Activated CD8-positive, alpha-beta memory T cell treated with anti-CD3 and anti-CD28 coated beads, Interleukin-2, amount 50 U/mL, for 1 hour (primary cell): ENCODE measurements at regions not wholly inside any gene's neighbourhood (a gene's known extent, or its start where the extent isn't known, plus 50 kb on each side); places are given as distances from the start of the nearest gene placed in this dataset.
"Not testable (repeated sequence)": the region's sequence is repeated elsewhere in the genome, so short reads cannot be mapped to it uniquely, and the experiment has no call there.

Source experiments
- DNase-seq: peaks from one replicate; pipeline ENCODE4 v3.0.0-alpha.2; 2020; ENCODE audit errors: extremely low read depth

DNA sequence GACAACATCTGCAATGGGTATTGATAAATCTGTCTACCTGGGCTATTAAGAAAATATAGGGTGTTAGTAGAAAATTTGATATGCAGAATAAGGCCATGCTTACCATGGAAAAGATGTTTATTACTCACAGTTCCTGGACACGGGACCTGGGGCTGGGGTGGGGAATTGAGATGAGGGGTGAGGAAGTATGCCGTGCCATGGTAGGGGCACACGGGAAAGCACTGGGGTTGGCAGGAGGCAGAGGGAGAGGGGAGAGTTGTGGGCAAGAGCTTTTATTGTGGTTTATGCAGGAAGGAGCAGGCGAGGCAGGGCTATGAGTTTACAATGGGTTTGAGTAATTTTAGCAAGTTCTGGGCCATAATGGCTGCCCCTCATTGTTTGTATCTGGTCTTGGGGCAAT, 493.8 kb downstream of the SIPA1L2 start:
- no peak for DNase-seq

DNA sequence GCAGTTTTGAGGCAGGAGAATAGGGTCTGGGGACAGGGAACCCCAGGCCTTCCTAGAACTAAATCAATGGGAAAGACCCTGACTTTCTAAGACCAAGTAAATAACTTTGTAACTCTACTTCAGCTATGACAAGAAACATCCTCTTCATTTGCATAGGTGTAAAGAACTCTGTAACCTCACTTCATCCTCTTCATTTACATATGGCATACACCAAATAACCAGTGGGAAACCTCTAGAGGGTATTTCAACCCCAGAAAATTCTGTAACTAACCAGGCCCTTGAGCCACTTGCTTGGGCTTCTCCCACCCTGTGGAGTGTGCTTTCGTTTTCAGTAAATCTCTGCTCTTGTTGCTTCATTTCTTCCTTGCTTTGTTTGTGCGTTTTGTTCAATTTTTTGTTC, 495.6 kb downstream of the SIPA1L2 start:
- DNase-seq: no peak

DNA sequence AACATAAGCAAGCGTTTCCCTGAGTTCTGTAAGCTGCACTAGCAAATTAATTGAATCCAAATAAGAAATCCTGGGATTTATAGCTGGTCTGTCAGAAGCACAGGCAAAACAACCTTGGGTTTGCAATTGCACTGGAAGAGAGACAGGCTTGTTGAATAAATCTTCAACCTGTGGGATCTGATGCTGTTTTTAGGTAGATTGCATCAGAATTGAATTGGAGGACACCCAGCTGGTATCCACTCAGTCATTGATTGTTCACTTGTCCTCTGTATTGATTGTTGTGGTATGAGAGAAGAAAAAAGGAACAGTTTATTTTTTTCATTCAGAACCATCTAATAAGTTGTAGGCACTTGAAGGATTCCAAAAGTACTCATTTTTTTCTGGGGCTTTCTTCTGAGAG, 497.4 kb downstream of the SIPA1L2 start:
- DNase-seq: no peak

DNA sequence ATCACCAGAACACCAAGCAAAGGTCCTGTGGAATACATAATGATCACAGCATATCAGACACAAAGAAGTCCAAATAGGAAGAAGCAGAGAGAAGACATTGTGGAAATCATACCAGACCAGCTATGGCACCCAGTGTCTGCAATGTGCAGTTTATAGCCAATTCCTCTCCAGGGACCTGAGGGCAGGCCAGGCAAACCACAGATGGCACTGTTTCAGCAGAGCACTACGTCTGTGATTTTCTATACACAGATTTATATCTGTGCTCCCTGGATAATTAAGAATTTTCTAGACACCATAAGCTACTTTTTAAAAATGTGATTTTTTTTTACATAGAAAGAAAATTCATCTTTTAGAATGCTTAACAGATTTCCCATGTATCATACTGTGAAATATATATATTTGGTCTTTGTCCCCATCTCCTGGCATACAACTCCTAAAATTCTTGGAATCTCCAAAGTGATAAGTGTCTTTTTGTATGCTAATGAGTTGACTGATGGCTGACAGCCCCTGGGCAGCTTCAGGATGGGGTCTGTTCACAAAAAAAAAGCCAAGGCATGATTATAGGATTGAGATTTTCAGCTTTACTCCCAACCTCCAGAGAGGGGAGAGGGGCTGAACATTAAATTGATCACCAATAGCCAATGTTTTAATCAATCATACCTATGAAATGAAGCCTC, 498.1 kb downstream of the SIPA1L2 start:
- no peak for DNase-seq

DNA sequence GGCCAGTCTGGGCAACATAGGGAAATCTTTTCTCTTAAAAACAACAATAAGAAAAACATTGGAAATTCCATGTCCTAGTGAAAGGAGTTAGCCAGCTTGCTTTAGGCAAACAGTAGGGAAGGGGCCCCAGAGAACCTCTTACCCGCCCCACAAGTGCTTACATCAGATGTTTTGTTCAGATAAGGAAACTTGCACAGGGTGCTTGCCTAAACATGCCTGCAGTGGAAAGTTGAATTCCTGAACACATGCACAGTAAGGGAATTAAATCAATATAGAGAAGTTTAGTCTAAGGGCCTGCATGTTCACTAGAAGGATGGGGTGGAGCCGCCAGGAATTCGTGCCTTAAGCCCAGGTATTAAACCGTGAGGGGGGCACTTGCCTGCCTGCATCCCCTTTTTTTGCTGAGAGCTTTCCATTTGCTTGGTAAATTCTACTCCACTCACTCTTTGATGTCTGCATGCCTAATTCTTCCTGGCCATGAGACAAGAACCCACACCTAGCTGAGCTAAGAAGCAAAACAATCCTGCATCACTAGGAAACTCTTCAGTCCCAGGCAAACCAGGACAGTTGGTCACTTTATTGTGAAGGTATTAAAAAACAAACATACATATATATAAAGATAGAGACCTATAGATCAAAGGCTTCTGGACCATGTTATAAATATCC, 499.0 kb downstream of the SIPA1L2 start:
- no peak for DNase-seq

DNA sequence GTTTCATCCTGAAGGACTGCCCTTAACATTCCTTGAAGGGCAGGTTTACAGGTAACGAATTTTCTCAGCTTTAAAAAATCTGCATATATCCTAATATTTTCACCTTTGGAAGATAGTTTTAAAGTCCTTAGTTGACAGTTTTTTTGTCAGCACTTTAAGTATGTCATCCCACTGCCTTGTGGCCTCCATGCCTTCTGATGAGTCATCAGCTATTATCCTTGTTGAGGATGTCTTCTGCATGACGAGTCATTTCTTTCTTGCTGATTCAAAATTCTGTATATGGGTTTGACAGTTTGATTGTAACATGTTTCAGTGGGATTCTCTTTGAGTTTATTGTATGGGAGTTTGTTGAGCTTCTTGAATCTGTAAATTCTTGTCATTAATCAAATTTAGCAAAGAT, 500.6 kb downstream of the DISC1 start:
- DNase-seq: no peak

DNA sequence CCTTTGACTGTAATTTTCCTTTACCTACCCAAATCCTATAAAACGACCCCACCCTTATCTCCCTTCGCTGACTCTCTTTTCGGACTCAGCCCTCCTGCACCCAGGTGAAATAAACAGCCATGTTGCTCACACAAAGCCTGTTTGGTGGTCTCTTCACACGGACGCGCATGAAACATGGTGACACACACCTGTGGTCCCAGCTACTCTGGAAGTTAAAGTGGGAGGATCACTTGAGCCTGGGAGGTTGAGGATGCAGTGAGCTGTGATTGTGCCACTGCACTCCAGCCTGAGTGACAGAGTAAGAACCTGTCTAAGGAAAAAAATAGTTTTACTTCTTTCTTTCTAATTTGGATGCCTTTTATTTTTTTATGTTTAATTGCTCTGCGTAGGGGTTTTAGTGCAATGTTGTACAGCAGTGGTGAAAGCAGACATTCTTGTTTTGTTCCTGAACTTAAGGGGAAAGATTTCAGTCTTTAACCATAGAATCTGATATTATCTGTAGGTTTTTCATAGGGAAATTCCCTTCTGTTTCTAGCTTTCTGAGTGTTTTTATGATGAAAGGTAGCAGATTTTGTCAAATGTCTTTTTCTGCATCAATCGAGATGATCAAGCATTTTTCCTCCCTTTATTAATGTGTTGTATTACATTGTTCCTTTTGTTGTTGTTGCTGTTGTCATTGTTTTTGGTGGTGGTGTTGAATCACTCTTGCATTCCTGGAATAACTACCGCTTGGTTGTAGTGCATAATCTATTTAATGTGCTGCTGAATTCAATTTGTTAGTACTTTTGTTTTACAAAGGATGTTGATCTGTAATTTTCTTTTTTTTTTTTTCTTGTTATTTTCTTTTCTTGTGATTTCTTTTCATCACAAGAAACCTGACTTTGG, 497.4 kb downstream of the DISC1 start:
- no peak for DNase-seq

DNA sequence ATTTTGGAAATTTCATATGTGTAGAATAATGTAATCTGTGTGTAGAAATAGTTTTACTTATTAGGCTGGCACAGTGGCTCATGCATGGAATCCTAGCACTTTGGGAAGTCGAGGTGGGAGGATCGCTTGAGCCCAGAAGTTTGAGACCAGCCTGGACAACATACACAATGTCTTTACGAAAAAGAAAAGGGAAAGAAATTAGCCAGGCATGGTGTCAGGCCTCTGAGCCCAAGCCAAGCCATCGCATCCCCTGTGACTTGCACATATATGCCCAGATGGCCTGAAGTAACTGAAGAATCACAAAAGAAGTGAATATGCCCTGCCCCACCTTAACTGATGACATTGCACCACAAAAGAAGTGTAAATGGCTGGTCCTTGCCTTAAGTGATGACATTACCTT, 491.3 kb downstream of the DISC1 start:
- DNase-seq: not testable (repeated sequence)

DNA sequence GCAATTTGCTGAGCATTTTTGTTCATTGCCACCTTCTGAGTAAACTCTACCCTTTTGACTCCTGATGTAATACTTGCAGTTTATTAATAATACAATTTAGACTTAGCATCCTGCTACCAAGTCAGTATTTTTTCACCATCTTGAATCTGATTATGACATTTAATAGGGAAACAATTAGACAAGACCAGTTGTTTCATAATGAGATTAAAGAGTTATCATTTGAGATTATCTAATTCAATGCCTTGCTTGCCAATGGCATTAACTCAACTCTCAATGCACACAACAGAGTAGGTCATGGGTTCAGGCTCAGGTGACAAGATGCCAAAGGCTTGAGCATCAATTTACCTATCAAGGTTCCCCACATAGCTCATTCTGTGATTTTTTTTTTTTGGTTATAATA, 488.4 kb downstream of the DISC1 start:
- DNase-seq: no peak

DNA sequence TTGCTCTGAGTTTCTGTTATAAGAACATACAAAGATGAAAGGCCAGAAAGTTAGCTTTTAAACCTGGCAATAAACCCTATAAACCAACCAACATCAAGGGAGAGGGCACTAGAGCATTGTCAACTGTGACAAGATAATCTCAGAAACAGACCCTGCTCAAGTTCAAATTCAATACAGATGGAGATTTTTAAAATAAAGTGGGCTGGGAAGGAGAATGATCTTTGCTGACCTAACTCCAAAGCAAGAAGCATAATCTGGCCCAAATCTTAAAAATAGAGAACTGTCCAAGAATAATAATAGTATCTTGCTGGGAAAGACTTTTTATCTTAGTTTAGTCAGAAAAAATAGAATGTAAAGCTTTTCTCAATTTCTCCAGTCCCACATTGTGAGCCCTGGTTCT, 485.5 kb downstream of the DISC1 start:
- no peak for DNase-seq

DNA sequence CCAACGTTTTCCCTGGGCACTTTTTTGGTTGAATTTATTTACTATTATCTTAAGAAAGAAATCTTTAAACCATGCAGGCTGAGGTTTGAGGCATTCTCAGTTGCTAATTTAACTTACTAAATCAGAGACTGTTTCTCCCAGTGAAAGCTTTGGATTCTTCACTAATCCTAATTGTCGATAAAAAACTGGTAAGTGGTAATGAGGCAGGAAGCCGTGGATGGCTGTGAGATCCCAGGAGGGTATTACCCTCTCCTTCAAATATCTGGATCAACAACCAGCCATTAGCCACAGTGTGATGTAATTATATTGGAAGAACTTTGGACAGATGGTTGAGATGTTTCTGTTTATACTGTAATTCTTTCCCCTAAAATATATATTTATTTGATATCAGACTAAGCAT, 485.0 kb downstream of the DISC1 start:
- no peak for DNase-seq

DNA sequence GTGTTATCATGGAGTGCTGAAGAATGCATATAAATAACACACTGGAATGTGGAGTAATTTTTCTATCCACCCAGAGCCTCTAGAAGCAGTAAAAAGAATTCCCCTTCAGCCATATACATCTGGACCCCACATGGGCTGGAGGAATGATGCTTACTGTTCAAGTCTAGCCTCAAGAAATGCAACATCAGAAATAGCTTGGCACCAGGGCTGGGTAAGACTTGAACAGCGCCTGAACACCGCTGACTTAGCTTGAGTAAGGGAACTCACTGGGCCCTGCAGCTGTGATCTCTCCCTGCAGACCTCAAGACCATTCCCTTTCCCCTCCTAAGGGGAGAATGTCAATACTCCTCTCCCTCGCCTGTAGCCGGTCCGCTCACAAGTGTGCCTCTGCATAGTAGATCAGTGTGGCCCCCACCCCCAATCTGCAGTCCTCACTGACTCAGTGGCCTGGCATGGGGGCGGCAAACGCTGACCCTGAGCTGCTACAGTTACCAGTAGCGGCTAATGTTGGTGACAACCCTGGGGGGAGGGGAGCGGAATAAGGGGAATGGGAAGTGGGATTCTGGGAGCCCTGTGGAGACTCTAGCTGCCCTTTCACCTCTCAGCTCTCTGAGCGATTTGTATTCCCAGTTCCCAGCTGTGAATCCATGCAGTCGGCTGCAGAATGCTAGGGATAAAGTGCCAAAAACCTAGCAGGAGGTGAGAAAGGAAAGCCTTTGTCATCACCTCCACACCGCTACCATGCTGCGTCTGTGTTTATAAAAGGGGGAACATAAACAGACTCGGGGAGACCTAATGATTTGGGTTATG, 483.9 kb downstream of the DISC1 start:
- no peak for DNase-seq

DNA sequence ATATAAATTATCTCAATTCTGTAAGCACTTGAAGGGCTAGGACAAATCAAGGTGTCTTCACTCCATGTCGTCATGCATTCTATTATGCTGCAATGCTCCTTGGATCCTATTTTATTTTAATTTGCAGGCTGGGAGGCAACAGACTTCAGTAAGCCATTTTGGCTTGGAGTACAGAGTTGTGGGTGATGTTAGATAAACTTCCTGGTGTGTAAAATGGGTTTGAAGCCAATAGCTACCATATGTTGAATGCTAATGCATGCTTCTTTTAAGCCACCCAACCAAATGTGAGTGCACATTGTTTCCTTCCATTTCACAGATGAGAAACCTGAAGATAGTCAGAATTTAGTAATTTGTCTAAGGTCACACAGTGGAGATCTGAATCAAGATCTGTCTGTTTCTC, 482.8 kb downstream of the DISC1 start:
- no peak for DNase-seq

DNA sequence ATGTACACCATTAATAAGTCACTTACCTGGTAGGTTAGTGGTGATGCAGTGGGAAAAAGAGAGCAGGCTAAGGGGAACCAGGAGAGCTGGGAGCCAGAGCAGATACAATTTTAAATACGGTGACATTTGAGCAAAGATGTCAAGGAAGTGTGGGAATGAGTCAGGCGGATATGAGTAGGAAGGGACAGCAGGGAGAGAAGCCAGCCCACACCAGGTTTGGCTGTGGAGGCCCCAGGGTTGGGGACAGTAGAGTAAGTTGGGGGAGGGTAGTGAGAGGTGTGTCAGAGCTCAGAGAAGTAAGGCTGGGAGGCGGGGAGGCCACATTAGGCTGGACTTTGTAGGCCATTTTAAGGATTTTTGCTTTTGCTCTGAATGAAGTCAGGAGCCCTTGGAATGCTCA, 482.0 kb downstream of the DISC1 start:
- no peak for DNase-seq

DNA sequence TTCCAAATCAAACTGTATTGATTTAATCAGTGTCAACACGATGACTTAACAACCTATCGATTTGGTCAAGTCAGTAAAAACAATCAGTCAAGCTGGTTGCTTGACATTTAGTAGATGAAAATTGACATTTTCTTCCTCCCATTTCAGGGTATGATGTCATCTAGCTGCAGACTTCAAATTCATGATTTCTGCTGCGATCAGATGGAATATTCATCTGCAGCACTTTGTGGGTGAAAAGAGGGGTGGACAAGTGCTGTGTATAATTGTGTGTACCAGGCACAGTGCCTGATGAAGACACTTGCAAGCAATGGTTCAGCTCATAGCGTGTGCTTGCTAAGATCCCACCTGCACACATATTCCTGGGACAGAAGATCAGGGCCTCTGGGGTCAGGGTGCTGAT, 479.8 kb downstream of the DISC1 start:
- no peak for DNase-seq

DNA sequence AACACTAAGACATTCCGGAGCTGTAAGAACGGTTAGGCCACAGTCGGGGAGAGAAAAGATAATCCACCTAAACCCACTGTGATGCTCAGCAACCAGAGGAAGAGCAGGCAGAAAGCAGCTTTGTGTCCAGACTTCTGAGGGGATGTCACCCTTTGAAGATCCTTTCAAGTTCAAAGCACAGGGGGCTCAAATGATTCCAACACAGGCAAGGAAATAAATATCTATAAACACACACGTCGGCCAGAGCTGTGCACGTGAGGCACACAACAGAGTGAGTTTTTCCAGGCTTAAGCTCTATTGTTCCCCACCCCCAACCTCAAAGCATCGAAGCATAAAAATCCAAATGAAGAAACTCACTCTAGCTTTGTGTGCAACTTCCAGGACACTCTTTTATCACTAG, 479.0 kb downstream of the DISC1 start:
- no peak for DNase-seq

DNA sequence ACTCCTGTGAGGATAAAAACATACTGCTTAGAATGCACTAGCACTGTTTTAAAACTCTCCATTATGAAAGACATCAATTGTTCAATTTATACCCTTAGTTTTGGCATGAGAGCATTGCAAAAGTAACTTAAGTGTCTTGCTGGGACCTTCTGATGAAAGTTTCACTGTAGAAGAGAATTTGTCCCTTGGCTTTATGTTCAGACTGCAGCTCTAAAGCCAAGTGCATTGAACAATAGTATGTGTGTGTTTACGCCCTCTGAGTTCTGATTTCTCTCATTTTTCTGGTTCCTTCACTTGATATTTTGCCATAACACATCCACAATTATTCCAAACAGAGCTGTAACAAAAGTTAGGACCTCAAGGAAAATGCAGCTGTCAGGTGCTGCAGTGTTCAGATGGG, 474.6 kb downstream of the DISC1 start:
- no peak for DNase-seq

DNA sequence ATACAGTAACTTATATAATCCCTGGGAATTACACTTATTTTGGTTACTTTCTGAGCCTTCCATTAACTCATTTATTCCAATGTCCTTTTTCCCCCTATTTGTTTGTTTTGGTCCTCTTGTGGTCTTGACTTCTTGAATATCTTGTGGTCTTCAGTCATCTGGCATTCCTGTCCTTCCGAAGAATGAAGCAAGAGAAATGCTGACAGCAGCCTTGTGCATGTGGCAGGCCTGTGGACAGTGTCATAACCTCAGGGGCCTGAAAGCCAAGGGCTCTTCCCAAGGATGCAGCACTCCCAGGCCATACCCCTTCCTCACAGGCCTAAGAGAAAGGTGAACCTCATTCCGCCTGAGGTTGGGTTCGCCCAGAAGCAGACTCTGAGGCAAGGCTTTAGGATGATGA, 470.2 kb downstream of the DISC1 start:
- no peak for DNase-seq
